SK-N-SH (cell line): ENCODE measurements at regions not wholly inside any gene's neighbourhood (a gene's known extent, or its start where the extent isn't known, plus 50 kb on each side); places are given as distances from the start of the nearest gene placed in this dataset.

Source experiments
- CTCF ChIA-PET: fragments of 300-600, 350-600 bp; formaldehyde crosslinking; extraction: SDS; loops from one replicate; lab custom pipeline; 2021; lab: Yijun Ruan, JAX
- POLR2A ChIA-PET: fragments of 350-600 bp; sonication (Branson Sonifier 250); formaldehyde crosslinking; extraction: SDS; loops from one replicate; lab custom pipeline; 2020; ENCODE audit warnings: antibody characterized with exemption, inconsistent platforms; lab: Yijun Ruan, JAX
- DNase-seq: peaks from one replicate; pipeline ENCODE4 v3.0.0; 2012
- H2AFZ ChIP-seq: fragments of 200-600 bp; sonication (generic); 2 replicates; pipeline ENCODE4 v1.8.1; 2016; ENCODE audit warnings: antibody characterized with exemption, mild to moderate bottlenecking, low read depth
- H3F3A ChIP-seq: fragments of 200-600 bp; sonication (generic); replicated peaks from 2 replicates; pipeline ENCODE3; 2016; ENCODE audit warnings: antibody characterized with exemption, mild to moderate bottlenecking; ENCODE audit not compliant: insufficient read depth
- H3K27ac ChIP-seq, 2 experiments: fragments of 200-500 bp in 1 of 2; fragments of 200-600 bp in 1 of 2; sonication (Bioruptor generic) in 1 of 2; sonication (generic), shearing (Covaris generic) in 1 of 2; 2 replicates each; pipeline versions ENCODE4 v1.5.1 to v1.6.1; 2014 to 2016; ENCODE audit warnings: low read depth in 2 of 2, inconsistent platforms in 1 of 2, low read length in 1 of 2, mild to moderate bottlenecking in 1 of 2, mixed read lengths in 1 of 2
- H3K27me3 ChIP-seq: fragments of 200-600 bp; sonication (generic), shearing (Covaris generic); 2 replicates; pipeline ENCODE4 v1.6.1; 2016; ENCODE audit warnings: mixed run types; ENCODE audit not compliant: insufficient read depth
- H3K36me3 ChIP-seq, 2 experiments: fragments of 200-500 bp in 1 of 2; fragments of 200-600 bp in 1 of 2; sonication (Bioruptor generic) in 1 of 2; sonication (generic) in 1 of 2; replicated peaks in 1 of 2; 2 replicates each; pipeline versions ENCODE3 to v1.5.1; 2014 to 2016; ENCODE audit warnings: low read length in 1 of 2, mild to moderate bottlenecking in 1 of 2; ENCODE audit not compliant: insufficient read depth in 2 of 2, control insufficient read depth in 1 of 2
- H3K4me1 ChIP-seq, 2 experiments: fragments of 200-500 bp in 1 of 2; fragments of 200-600 bp in 1 of 2; sonication (Bioruptor generic) in 1 of 2; sonication (generic), shearing (Covaris generic) in 1 of 2; 2 replicates each; pipeline versions ENCODE4 v1.5.1 to v1.6.1; 2014 to 2016; ENCODE audit warnings: low read depth in 1 of 2, low read length in 1 of 2, mixed run types in 1 of 2; ENCODE audit not compliant: insufficient read depth in 2 of 2, control insufficient read depth in 1 of 2
- H3K4me2 ChIP-seq: fragments of 200-600 bp; sonication (generic), shearing (Covaris generic); 2 replicates; pipeline ENCODE4 v1.6.1; 2017; ENCODE audit warnings: mixed run types
- H3K4me3 ChIP-seq, 2 experiments: fragments of 200-500 bp in 1 of 2; fragments of 200-600 bp in 1 of 2; sonication (Bioruptor generic) in 1 of 2; sonication (generic), shearing (Covaris generic) in 1 of 2; 2 replicates each; pipeline versions ENCODE4 v1.5.1 to v1.8.1; 2014 to 2016; ENCODE audit warnings: low read depth in 2 of 2, inconsistent platforms in 1 of 2, low read length in 1 of 2, mild to moderate bottlenecking in 1 of 2, mixed read lengths in 1 of 2, moderate library complexity in 1 of 2
- H3K79me2 ChIP-seq: fragments of 200-600 bp; sonication (generic); 2 replicates; pipeline ENCODE4 v1.8.1; 2017; ENCODE audit warnings: mild to moderate bottlenecking; ENCODE audit not compliant: insufficient read depth
- H3K9ac ChIP-seq: fragments of 200-600 bp; sonication (generic); 2 replicates; pipeline ENCODE4 v1.6.1; 2017; ENCODE audit warnings: mixed run types
- H3K9me2 ChIP-seq: fragments of 200-600 bp; sonication (generic); 2 replicates; pipeline ENCODE4 v1.6.1; 2017; ENCODE audit warnings: mixed run types
- H3K9me3 ChIP-seq: fragments of 200-600 bp; sonication (generic); 2 replicates; pipeline ENCODE4 v1.6.1; 2017; ENCODE audit warnings: mixed run types, mild to moderate bottlenecking, moderate library complexity
- H4K20me1 ChIP-seq: fragments of 200-600 bp; sonication (generic); 2 replicates; pipeline ENCODE4 v1.6.1; 2017; ENCODE audit warnings: mild to moderate bottlenecking, mixed run types; ENCODE audit not compliant: insufficient read depth
- CHD2 ChIP-seq: fragments of 150-350 bp; IDR thresholded peaks from 2 replicates; pipeline ENCODE4 v1.6.1; 2018; ENCODE audit warnings: low read length; ENCODE audit not compliant: partially characterized antibody
- ELF1 ChIP-seq: IDR thresholded peaks from 2 replicates; pipeline ENCODE4 v1.4.0; 2012
- FOSL2 ChIP-seq: IDR thresholded peaks from 2 replicates; pipeline ENCODE4 v1.4.0; 2012; ENCODE audit warnings: low read depth, mild to moderate bottlenecking, moderate library complexity, borderline replicate concordance
- IRF3 ChIP-seq: fragments of 150-350 bp; IDR thresholded peaks from 2 replicates; pipeline ENCODE4 v1.6.1; 2016; ENCODE audit warnings: mild to moderate bottlenecking, low read depth, low read length
- MAX ChIP-seq: IDR thresholded peaks from 2 replicates; pipeline ENCODE4 v1.4.0; 2012; ENCODE audit warnings: low read depth
- MEF2A ChIP-seq: IDR thresholded peaks from 2 replicates; pipeline ENCODE4 v1.4.0; 2012; ENCODE audit warnings: low read depth, borderline replicate concordance
- MXI1 ChIP-seq: IDR thresholded peaks from 2 replicates; pipeline ENCODE4 v1.6.1; 2012; ENCODE audit warnings: mild to moderate bottlenecking, low read depth, low read length, improper control_type of control experiment
- NFIC ChIP-seq: IDR thresholded peaks from 2 replicates; pipeline ENCODE4 v1.4.0; 2012; ENCODE audit warnings: borderline replicate concordance
- REST ChIP-seq: IDR thresholded peaks from 2 replicates; pipeline ENCODE4 v1.6.1; 2012; ENCODE audit warnings: mild to moderate bottlenecking, low read depth, low read length, moderate library complexity
- RFX5 ChIP-seq: IDR thresholded peaks from 2 replicates; pipeline ENCODE4 v1.6.1; 2012; ENCODE audit warnings: mild to moderate bottlenecking, improper control_type of control experiment, low read length
- USF1 ChIP-seq: IDR thresholded peaks from 2 replicates; pipeline ENCODE4 v1.4.0; 2012; ENCODE audit warnings: low read depth, borderline replicate concordance
- WGBS: methylation state at CpG from one replicate; pipeline ENCODE4 v1.1.6; 2017; ENCODE audit warnings: low lambda C conversion rate; 5-methylcytosine and 5-hydroxymethylcytosine counted together
- TF ChIP-seq, protein P1 (sequence below): IDR thresholded peaks from 2 replicates; pipeline ENCODE4 v1.4.0; 2012; ENCODE audit warnings: low read depth, borderline replicate concordance

DNA sequence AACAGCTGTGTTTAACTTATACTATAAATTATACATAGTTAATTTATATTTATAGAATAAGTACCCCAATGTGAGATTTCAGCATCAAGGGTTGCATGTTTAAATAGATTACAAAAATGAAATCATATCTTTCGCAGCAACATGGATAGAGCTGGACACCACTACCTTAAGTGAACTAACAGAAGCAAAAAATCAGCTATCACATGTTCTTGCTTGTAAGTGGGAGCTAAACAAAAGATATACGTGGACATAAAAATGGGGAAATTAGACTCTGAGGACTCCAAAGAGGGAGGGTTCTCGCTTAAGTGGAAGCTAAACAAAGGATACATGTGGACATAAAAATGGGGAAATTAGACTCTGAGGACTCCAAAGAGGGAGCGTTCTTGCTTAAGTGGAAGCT lies 626.5 kb upstream of the DPPA4 start:
- H3K9me3 ChIP-seq, result no peaks in the 10 kb centered on the region
- DNase-seq, result no peak
- TF ChIP-seq FOSL2, result no peak
- no peak for TF ChIP-seq CHD2
- TF ChIP-seq NFIC, result no peak
- TF ChIP-seq MAX, result no peak
- TF ChIP-seq USF1, result no peak
- TF ChIP-seq REST, result no peak
- TF ChIP-seq MXI1, result no peak
- TF ChIP-seq, protein P1, sequence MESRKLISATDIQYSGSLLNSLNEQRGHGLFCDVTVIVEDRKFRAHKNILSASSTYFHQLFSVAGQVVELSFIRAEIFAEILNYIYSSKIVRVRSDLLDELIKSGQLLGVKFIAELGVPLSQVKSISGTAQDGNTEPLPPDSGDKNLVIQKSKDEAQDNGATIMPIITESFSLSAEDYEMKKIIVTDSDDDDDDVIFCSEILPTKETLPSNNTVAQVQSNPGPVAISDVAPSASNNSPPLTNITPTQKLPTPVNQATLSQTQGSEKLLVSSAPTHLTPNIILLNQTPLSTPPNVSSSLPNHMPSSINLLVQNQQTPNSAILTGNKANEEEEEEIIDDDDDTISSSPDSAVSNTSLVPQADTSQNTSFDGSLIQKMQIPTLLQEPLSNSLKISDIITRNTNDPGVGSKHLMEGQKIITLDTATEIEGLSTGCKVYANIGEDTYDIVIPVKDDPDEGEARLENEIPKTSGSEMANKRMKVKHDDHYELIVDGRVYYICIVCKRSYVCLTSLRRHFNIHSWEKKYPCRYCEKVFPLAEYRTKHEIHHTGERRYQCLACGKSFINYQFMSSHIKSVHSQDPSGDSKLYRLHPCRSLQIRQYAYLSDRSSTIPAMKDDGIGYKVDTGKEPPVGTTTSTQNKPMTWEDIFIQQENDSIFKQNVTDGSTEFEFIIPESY, result no peak
- no peak for TF ChIP-seq ELF1
- no peak for TF ChIP-seq MEF2A
- TF ChIP-seq IRF3, result no peak
- no peak for TF ChIP-seq RFX5
- TF ChIP-seq, all 33 proteins: peak for 0
- H3K36me3 ChIP-seq, result no peaks in the 10 kb centered on the region
- no peak overlapping the region for H3K27ac ChIP-seq
- H3K79me2 ChIP-seq, result no peaks in the 10 kb centered on the region
- no peak overlapping the region for H3K9ac ChIP-seq
- WGBS, result 87% methylated on average over 4 of the region's 4 CpGs
- H4K20me1 ChIP-seq, result no peaks in the 10 kb centered on the region
- no peaks in the 10 kb centered on the region for H3K9me2 ChIP-seq
- no peak overlapping the region for H3K4me3 ChIP-seq
- H3K4me1 ChIP-seq, result no peaks in the 10 kb centered on the region
- H3F3A ChIP-seq, result no peaks in the 10 kb centered on the region
- ChIA-PET CTCF (interaction anchor here (0.6 kb wide), 1 partner anchor 1048 kb away, joined by 3 read pairs; no protein-coding TSS in a partner anchor), POLR2A (no interaction called here)
- no peak overlapping the region for H2AFZ ChIP-seq
- no peak overlapping the region for H3K4me2 ChIP-seq
- no peaks in the 10 kb centered on the region for H3K27me3 ChIP-seq
